ENCODE measurements at regions not wholly inside any gene's neighbourhood (a gene's known extent, or its start where the extent isn't known, plus 50 kb on each side); places are given as distances from the start of the nearest gene placed in this dataset.

- TF ChIP-seq CTCF (IDR thresholded peaks at IDR 0.05; ENCODE audit: low read depth, low read length, missing input control) (no peak), SP1 (IDR thresholded peaks at IDR 0.05) (no peak), GABPA (IDR thresholded peaks at IDR 0.05 in 1 of 2, conservative IDR thresholded peaks at IDR 0.05 in 1 of 2) (no peak)
- TF ChIP-seq, protein P1, sequence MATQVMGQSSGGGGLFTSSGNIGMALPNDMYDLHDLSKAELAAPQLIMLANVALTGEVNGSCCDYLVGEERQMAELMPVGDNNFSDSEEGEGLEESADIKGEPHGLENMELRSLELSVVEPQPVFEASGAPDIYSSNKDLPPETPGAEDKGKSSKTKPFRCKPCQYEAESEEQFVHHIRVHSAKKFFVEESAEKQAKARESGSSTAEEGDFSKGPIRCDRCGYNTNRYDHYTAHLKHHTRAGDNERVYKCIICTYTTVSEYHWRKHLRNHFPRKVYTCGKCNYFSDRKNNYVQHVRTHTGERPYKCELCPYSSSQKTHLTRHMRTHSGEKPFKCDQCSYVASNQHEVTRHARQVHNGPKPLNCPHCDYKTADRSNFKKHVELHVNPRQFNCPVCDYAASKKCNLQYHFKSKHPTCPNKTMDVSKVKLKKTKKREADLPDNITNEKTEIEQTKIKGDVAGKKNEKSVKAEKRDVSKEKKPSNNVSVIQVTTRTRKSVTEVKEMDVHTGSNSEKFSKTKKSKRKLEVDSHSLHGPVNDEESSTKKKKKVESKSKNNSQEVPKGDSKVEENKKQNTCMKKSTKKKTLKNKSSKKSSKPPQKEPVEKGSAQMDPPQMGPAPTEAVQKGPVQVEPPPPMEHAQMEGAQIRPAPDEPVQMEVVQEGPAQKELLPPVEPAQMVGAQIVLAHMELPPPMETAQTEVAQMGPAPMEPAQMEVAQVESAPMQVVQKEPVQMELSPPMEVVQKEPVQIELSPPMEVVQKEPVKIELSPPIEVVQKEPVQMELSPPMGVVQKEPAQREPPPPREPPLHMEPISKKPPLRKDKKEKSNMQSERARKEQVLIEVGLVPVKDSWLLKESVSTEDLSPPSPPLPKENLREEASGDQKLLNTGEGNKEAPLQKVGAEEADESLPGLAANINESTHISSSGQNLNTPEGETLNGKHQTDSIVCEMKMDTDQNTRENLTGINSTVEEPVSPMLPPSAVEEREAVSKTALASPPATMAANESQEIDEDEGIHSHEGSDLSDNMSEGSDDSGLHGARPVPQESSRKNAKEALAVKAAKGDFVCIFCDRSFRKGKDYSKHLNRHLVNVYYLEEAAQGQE (IDR thresholded peaks at IDR 0.05): no peak
Observed at GRCh38 chr5:60259730-60260129, 366.2 kb upstream of the PDE4D start.

Measured in liver (tissue), 3 donors.